Esophagus squamous epithelium (tissue), 5 donors: ENCODE measurements at regions not wholly inside any gene's neighbourhood (a gene's known extent, or its start where the extent isn't known, plus 50 kb on each side); places are given as distances from the start of the nearest gene placed in this dataset.

Experiments used
- DNase-seq: peaks from one replicate; lab custom pipeline; 2025; lab: John Stamatoyannopoulos, UW
- H3K27ac ChIP-seq, 4 donors: fragments of 200-600 bp; sonication (generic); one replicate each; pipeline ENCODE4 v1.5.1; 2016 to 2019; ENCODE audit warnings: mild to moderate bottlenecking in 1 of 4
- H3K27me3 ChIP-seq, 4 donors: fragments of 200-600 bp; sonication (generic); 1 replicate in 3 of 4; 2 replicates in 1 of 4; pipeline versions ENCODE4 v1.5.1 to v1.6.0; 2017 to 2021; ENCODE audit warnings: antibody characterized with exemption in 1 of 4
- H3K36me3 ChIP-seq, 3 donors: fragments of 200-600 bp; sonication (generic); one replicate each; pipeline ENCODE4 v1.5.1; 2016 to 2019
- H3K4me1 ChIP-seq, 3 donors: fragments of 200-600 bp; sonication (generic); one replicate each; pipeline ENCODE4 v1.5.1; 2017 to 2019
- H3K4me3 ChIP-seq, 4 donors: fragments of 200-600 bp; sonication (generic); 1 replicate in 3 of 4; 2 replicates in 1 of 4; pipeline ENCODE4 v1.5.1; 2016 to 2019; ENCODE audit warnings: mild to moderate bottlenecking in 2 of 4, moderate library complexity in 1 of 4
- H3K9me3 ChIP-seq, 3 donors: fragments of 200-600 bp; sonication (generic); one replicate each; pipeline ENCODE4 v1.5.1; 2016 to 2019
- CTCF ChIP-seq, 6 experiments: fragments of 450-650 bp in 4 of 6; fragments of 200-600 bp in 2 of 6; sonication (generic) in 2 of 6; IDR thresholded peaks; one replicate each; pipeline ENCODE4 v1.5.1; 2016 to 2019; ENCODE audit warnings: antibody characterized with exemption in 6 of 6, mild to moderate bottlenecking in 4 of 6, moderate library complexity in 4 of 6
- POLR2A ChIP-seq, 4 donors: fragments of 450-650 bp; IDR thresholded peaks; one replicate each; pipeline ENCODE4 v1.6.1; 2017; ENCODE audit warnings: antibody characterized with exemption in 4 of 4, mild to moderate bottlenecking in 4 of 4, moderate library complexity in 3 of 4
- WGBS, 2 donors: methylation state at CpG; one replicate each; pipeline ENCODE4 v1.1.5; 2018; 5-methylcytosine and 5-hydroxymethylcytosine counted together
- intact Hi-C: fragments of 100-400 bp; cut with DNase I; formaldehyde crosslinking; loops from one replicate; pipeline ENCODE4 v1.15.0; 2022
- donor health status: DM: yes; HTN: yes; CAD: no.

GRCh38 chr4:14317351-14317750 is 684.9 kb upstream of the CPEB2 start:
- intact Hi-C loops = no loop called here
- H3K4me1 ChIP-seq = no peaks in the 10 kb centered on the region
- no peak overlapping the region for H3K27ac ChIP-seq
- H3K27me3 ChIP-seq = no peaks in the 10 kb centered on the region
- TF ChIP-seq POLR2A (IDR thresholded peaks at IDR 0.05) = no peak
- TF ChIP-seq CTCF (IDR thresholded peaks at IDR 0.05) = no peak
- no peak overlapping the region for H3K4me3 ChIP-seq
- WGBS, 2 donors = 31 to 50% methylated on average over 2 of the region's 2 CpGs
- no peaks in the 10 kb centered on the region for H3K36me3 ChIP-seq
- no peaks in the 10 kb centered on the region for H3K9me3 ChIP-seq
- no peak for DNase-seq

GRCh38 chr4:14318671-14319070 is 683.6 kb upstream of the CPEB2 start:
- Histone ChIP-seq H3K4me3 (no peak overlapping the region), H3K27me3 (no peaks in the 10 kb centered on the region), H3K27ac (no peak overlapping the region), H3K4me1 (no peaks in the 10 kb centered on the region), H3K36me3 (no peaks in the 10 kb centered on the region), H3K9me3 (no peaks in the 10 kb centered on the region)
- DNase-seq = no peak
- TF ChIP-seq POLR2A (IDR thresholded peaks at IDR 0.05) (no peak), CTCF (IDR thresholded peaks at IDR 0.05) (no peak)
- 53 to 63% methylated on average over 1 of the region's 1 CpG for WGBS, 2 donors
- intact Hi-C loops = no loop called here

GRCh38 chr4:14321723-14322122 is 680.6 kb upstream of the CPEB2 start:
- intact Hi-C loops = no loop called here
- Histone ChIP-seq H3K9me3 (peaks cover 0 to 7% (median 0%) of the 10 kb centered on the region in 3 donors), H3K4me3 (no peak overlapping the region), H3K27ac (no peak overlapping the region), H3K4me1 (no peaks in the 10 kb centered on the region), H3K27me3 (no peaks in the 10 kb centered on the region), H3K36me3 (no peaks in the 10 kb centered on the region)
- no peak for TF ChIP-seq CTCF (IDR thresholded peaks at IDR 0.05)
- no peak for TF ChIP-seq POLR2A (IDR thresholded peaks at IDR 0.05)
- no peak for DNase-seq
- 38 to 64% methylated on average over 1 of the region's 1 CpG for WGBS, 2 donors

- Histone ChIP-seq H3K4me1 (no peaks in the 10 kb centered on the region), H3K36me3 (no peaks in the 10 kb centered on the region), H3K27me3 (no peaks in the 10 kb centered on the region), H3K4me3 (no peak overlapping the region), H3K27ac (no peak overlapping the region), H3K9me3 (peaks cover 0 to 7% (median 0%) of the 10 kb centered on the region in 3 donors)
- DNase-seq = no peak
- 73 to 79% methylated on average over 2 of the region's 2 CpGs for WGBS, 2 donors
- TF ChIP-seq POLR2A (IDR thresholded peaks at IDR 0.05) (no peak), CTCF (IDR thresholded peaks at IDR 0.05) (no peak)
- intact Hi-C loops = no loop called here
Measured at GRCh38 chr4:14323191-14323590, 679.1 kb upstream of the CPEB2 start.

GRCh38 chr4:14329228-14329627 is 673.1 kb upstream of the CPEB2 start:
- WGBS, 2 donors = 85 to 90% methylated on average over 1 of the region's 1 CpG
- intact Hi-C loops = no loop called here
- H3K4me1 ChIP-seq = no peaks in the 10 kb centered on the region
- no peak overlapping the region for H3K27ac ChIP-seq
- no peak overlapping the region for H3K4me3 ChIP-seq
- no peak for DNase-seq
- no peaks in the 10 kb centered on the region for H3K36me3 ChIP-seq
- TF ChIP-seq CTCF (IDR thresholded peaks at IDR 0.05) (no peak), POLR2A (IDR thresholded peaks at IDR 0.05) (no peak)
- no peaks in the 10 kb centered on the region for H3K27me3 ChIP-seq
- peaks cover 0 to 7% (median 0%) of the 10 kb centered on the region in 3 donors for H3K9me3 ChIP-seq
